ENCODE measurements at regions not wholly inside any gene's neighbourhood (a gene's known extent, or its start where the extent isn't known, plus 50 kb on each side); places are given as distances from the start of the nearest gene placed in this dataset.
"Not testable (repeated sequence)": the region's sequence is repeated elsewhere in the genome, so short reads cannot be mapped to it uniquely, and the experiment has no call there.

DNA sequence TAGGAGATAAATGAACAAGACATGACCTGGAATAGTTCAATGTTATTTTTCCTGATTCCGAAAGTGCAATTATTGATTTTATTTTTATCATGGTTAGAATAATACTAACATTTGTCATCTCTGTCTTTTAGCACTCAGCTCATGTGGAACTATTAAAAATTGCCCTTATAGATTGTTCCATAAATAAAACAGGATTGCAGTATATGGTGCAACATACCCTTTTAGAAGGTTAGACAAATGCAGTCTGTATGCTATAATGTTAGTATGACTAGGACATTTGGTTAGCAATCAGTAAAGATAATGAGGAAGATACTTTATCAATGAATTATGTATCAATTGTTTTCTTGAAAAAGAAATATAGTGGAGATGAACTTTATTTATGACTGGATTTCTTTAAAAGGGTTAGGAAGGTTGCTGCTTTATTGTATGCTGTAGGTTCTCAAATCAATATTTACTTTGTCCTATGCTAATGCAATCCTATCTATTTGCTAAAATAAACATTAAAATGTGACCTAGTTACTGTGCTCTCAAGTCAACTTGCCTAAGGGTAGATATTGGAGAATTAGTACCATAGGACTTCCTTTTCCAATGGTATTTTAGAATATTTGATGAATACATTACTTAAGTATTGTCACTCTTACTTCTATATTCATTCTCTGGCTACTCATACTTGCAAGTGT, 348.9 kb upstream of the ISL1 start:
- DNase-seq: no peak

- no peak for DNase-seq
These were observed 343.6 kb upstream of the ISL1 start for GRCh38 chr5:51039424-51040329.

GRCh38 chr5:51043745-51044144, 339.5 kb upstream of the ISL1 start:
- DNase-seq: no peak

DNA sequence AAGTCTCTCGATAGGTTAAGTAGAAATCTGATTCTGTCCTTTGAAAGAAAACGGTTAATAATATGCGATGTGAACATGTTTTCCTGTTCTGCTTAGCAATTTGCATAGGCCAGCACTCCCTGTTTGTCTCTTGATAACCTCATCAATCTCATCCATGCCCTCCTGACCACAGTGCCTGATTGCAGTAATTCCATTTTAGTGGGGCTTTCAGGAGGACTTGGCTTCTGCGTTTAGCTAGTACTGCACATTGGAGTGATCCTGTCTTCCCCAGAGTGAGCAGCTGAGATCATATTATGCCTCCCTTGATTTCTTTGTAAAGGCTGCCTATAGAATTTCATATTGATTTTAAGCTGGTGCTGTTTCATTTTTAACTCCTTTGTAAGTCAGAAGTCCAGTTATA, 335.9 kb upstream of the ISL1 start:
- DNase-seq: no peak

- no peak for DNase-seq
These were observed 329.9 kb upstream of the ISL1 start for GRCh38 chr5:51053361-51053760.

DNA sequence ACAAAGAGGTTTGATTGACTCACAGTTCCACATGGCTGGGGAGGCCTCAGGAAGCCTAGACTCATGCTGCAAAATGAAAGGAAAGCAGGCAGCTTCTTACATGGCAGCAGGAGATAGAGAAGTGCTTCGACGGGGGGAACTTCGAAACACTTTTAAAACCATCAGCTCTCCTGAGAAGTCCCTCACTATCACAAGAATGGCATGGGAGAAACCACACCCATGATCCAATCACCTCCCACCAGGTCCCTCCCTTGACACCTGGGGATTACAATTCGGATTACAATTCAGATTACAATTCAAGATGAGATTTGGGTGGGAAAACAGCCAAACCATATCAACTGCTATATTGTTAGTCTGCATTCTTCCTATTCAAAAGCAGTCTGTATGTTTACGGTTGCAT, 322.3 kb upstream of the ISL1 start:
- no peak for DNase-seq

DNA sequence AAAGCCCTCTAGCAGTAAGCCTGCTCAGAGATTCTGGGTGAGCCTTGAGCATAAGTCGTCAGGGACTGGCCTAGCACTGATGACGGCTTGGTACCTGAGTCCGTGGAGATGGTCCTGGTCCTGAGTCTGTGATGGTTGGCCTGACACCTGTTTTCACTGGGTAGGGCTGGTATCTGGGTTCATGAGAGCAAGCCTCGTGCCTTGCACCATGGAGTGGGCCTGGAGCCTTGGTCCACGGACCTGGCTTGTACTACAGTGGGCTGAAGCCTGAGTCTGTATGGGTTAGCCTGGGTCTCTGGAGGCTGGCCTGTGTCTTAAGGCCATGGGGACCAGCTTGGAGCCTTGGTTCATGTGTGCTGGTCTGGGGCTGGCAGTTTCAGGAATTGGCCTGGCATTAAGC, 310.3 kb upstream of the ISL1 start:
- DNase-seq: no peak

DNA sequence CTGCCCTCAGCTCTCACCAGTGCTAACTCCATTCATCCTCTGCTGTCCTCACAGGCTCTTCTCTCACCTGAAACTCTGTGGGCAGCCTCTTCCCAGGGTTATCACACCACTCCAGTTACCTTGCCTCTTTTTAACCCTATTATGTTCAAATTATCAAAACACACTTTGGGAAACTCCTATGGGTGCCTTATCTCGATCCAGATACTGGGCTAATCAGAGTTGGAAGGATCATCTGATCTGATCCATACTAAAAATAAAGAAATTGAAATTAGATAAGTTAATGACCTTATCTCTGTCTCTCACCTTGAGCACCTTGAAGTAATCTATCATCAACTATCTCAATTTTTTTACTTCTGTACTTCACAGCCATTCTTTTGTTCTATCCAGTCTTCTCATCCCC, 300.5 kb upstream of the ISL1 start:
- DNase-seq: no peak

DNA sequence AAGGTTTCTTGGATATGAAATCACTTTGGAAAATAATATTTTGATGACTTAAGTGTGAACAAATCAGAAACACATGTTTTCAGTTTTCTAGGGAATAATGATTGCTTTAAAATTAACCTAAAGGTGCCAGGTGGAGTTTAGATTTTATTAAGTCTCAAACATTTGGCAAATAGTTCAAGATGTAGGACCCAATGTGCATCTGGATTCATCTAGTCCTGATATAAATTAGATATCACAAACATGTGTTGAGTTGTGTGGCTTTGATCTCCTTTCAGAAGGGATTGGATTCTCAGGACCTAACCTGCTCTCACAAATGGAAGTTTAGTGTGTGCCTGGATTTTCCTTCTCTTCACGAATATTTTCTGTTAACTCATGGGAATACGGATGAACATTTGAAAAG, 291.4 kb upstream of the ISL1 start:
- no peak for DNase-seq

DNA sequence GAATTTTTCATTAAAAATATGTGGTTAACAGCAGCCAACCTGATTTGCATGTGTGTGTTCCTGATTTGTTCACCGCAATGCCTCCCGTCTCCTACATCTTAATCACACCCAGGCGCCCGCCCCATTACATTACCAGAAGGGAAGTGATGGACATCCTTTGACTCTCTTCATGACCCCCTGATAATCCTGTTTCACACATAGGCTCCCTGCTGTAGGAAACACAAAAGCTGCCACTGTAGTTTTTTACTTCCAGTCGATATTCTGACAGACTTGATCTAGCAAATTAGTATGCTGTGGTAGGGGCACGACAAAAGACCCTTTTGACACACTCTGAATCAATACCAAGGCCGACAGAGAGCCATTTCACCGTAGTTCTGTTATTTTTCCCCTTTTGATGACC, 287.8 kb upstream of the ISL1 start:
- DNase-seq: no peak

DNA sequence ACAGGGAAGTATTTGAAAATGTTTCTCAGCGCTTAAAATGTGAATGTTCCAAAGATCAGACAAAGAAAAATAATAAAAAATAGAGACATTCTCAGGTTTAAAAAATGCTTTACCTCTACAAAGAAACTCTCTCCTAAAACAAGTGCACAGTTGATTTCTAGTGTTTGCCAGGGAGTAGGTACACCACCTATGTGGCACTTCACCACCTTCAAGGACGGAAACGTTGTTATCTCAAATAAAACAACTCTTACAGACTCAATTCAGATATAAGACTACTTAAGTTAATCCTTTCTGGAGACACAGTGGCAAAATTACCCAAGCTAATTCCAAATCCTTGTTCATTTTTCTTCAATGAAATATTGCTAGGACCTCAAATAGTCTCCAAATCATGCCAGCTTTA, 286.4 kb upstream of the ISL1 start:
- no peak for DNase-seq

- DNase-seq: no peak
These were observed 283.9 kb upstream of the ISL1 start for GRCh38 chr5:51099173-51099853.

DNA sequence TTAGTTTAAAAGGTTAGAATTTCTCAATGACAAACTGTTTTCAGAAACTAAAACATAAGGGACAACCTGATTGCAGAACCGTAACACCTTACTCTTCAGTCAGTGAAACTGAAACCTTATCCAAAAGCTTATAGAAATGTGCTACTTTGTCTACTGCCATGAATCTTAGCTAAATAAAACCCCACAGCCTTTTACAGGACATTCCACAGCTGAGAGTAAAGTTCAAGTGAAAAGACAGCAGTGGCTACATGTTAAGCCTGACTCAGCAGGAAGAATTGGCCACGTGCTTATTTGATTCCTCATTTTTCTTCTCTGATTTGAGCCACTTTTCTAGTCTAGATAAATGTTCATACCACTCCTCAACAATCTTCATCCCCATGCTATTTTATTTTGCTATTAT, 278.7 kb upstream of the ISL1 start:
- DNase-seq: no peak

GRCh38 chr5:51109786-51110410, 273.4 kb upstream of the ISL1 start:
- no peak for DNase-seq

DNA sequence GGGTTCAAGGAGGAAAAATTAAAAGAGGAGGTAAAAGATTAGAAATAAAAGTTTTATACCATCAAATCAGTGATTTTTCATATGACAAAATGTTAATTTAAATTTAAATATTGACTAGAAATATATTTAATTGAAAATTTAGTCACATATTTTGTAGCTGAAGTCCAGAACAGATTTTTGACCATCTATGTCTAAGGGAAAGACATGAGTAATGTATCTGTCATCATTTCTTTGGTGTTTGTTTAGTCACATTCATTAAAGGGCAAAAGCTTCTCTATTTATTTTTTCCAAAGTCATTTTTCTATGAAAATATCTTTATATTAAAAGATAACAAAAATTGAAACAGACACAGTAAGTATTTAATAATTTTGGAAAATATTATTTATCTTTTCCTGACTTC, 252.0 kb upstream of the ISL1 start:
- no peak for DNase-seq

- no peak for DNase-seq
These were observed 245.1 kb upstream of the ISL1 start for GRCh38 chr5:51138164-51138563.

DNA sequence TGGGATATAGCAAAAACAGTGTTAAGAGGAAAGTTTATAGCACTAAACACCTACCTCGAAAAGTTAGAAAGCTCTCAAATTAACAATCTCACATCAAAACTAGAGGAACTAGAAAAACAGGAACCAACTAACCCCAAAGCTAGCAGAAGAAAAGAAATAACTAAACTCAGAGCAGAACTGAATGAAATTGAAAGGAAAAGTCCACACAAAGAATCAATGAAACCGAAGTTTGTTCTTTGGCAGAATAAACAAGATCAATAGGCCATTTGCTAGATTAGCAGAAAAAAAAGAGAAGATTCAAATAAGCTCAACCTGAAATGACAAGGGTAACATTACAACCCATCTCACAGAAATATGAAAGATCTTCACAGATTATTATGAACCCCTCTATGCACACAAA, 234.8 kb upstream of the ISL1 start:
- no peak for DNase-seq

- no peak for DNase-seq
These were observed 227.0 kb upstream of the ISL1 start for GRCh38 chr5:51156222-51156621.

DNA sequence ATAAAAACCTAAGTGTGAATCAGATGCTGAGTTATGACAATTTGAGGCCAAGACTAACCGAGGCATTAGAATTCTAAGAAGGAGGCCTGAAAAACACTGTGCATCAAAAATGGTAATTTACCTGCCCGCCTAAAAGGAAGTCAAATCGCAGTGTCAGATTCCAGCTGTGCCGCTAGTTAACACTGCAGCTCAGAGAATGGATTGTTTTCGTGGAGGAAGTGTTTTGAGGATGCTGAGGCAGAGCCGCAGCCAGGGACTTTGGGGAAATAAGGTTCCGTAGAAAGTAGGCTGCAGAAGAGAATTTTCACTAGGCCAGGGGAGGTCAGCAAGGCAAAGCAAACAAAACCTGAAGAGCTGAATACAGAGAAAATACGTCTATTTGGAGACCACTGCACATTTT, 226.4 kb upstream of the ISL1 start:
- DNase-seq: no peak

DNA sequence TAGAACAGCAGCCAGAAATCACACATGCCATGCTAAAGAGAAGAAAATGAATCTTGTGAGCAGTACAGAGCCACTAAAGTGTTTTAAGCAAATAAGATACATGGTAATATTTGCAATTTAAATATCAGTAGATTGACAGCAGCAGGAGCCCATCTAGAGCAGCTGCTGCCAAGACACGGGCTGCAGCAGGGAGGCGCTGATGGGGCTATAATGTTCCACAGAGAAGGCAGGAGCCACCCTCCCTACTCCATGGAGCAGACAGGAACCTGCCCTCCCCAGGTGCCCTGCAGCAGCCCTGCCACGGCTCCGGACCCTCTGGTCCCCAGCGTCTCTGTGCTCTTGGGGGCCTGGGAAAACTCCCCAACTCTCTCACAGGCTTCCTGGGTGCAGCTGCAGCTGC, 224.1 kb upstream of the ISL1 start:
- no peak for DNase-seq

DNA sequence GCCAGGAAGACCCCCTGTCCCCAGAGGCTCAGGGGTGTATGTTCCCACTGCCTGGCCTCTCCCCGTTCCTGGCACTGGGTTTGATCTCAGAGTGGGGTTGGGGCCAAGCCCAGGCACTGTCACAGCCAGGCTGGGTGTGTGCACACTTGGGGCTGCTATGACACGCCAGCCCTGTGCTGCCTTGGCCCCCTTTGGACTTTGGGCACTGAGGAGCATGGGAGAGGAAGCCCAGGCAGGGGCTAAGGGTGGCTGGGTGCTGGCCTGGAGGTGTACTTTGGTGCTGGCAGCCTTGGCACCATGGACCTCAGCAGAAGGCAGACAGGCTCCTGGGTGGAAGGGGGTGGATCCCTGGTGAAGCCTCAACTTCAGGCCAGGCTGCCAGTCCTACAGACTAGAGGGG, 223.6 kb upstream of the ISL1 start:
- DNase-seq: no peak

DNA sequence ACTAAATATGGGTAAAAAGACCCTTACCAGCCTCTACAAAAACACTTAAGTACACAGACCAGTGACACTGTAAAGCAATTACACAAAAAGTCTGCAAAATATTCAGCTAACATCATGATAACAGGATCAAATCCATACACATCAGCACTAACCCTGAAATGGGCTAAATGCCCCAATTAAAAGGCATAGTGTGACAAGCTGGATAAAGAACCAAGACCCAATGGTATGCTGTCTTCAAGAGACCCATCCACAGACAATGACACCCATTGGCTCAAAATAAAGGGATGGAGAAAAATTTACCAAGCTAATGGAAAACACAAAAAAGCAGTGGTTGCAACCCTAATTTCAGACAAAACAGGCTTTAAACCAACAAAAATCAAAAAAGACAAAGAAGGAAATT, 221.0 kb upstream of the ISL1 start:
- DNase-seq: no peak

DNA sequence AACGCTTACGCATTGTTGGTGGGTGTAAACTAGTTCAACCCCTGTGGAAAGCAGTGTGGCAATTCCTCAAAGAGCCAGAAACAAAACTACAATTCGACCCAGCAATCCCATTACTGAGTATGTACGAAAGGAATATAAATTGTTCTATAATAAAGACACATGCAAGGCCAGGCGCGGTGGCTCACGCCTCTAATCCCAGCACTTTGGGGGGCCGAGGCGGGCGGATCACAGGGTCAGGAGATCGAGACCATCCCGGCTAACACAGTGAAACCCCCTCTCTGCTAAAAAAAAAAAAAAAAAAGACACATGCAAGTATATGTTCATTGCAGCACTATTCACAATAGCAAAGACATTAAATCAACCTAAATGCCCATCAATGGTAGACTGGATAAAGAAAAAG, 217.6 kb upstream of the ISL1 start:
- not testable (repeated sequence) for DNase-seq
